Keratinocyte (primary cell): ENCODE measurements at regions not wholly inside any gene's neighbourhood (a gene's known extent, or its start where the extent isn't known, plus 50 kb on each side); places are given as distances from the start of the nearest gene placed in this dataset.

Experiments used
- DNase-seq: peaks from one replicate; pipeline ENCODE4 v3.0.0-alpha.2; 2011; ENCODE audit warnings: low read depth, missing footprints, low spot score
- FAIRE-seq: peaks from 2 replicates; lab custom pipeline; 2011; peaks lifted over from hg19 to GRCh38; lab: Jason Lieb, UNC
- H2AFZ ChIP-seq: 2 replicates; pipeline ENCODE4 v1.6.0; 2012; ENCODE audit warnings: low read length, control low read depth, inconsistent platforms; ENCODE audit not compliant: control insufficient read depth
- H3K27ac ChIP-seq: 2 replicates; pipeline ENCODE4 v1.5.1; 2011; ENCODE audit warnings: low read length; ENCODE audit not compliant: control insufficient read depth, insufficient read depth
- H3K27me3 ChIP-seq: 3 replicates; pipeline ENCODE4 v1.6.0; 2011; ENCODE audit warnings: low read length; ENCODE audit not compliant: control insufficient read depth, insufficient read depth; ENCODE audit errors: extremely low read depth
- H3K36me3 ChIP-seq, 2 experiments: 2 replicates in 1 of 2; 3 replicates in 1 of 2; pipeline ENCODE4 v1.5.1; 2011; ENCODE audit warnings: low read length in 2 of 2, mild to moderate bottlenecking in 1 of 2; ENCODE audit not compliant: control insufficient read depth in 2 of 2, insufficient read depth in 2 of 2; ENCODE audit errors: extremely low read depth in 1 of 2
- H3K4me1 ChIP-seq: 3 replicates; pipeline ENCODE4 v1.5.1; 2011; ENCODE audit warnings: low read length; ENCODE audit not compliant: control insufficient read depth, insufficient read depth; ENCODE audit errors: extremely low read depth
- H3K4me2 ChIP-seq: 3 replicates; pipeline ENCODE4 v1.6.0; 2011; ENCODE audit warnings: low read depth, low read length; ENCODE audit not compliant: control insufficient read depth, insufficient read depth; ENCODE audit errors: extremely low read depth
- H3K4me3 ChIP-seq, 3 experiments: fragments of 200-600 bp in 1 of 3; sonication (generic) in 1 of 3; 2 replicates in 2 of 3; 3 replicates in 1 of 3; pipeline ENCODE4 v1.5.1; 2011 to 2016; ENCODE audit warnings: low read length in 3 of 3, mild to moderate bottlenecking in 3 of 3, control low read depth in 2 of 3, inconsistent platforms in 1 of 3, low read depth in 1 of 3, mixed read lengths in 1 of 3, mixed run types in 1 of 3, moderate library complexity in 1 of 3; ENCODE audit not compliant: control insufficient read depth in 2 of 3, insufficient read depth in 2 of 3; ENCODE audit errors: extremely low read depth in 1 of 3
- H3K79me2 ChIP-seq: 2 replicates; pipeline ENCODE4 v1.6.0; 2012; ENCODE audit warnings: low read length; ENCODE audit not compliant: control insufficient read depth, insufficient read depth
- H3K9ac ChIP-seq: 3 replicates; pipeline ENCODE4 v1.6.0; 2011; ENCODE audit warnings: low read length; ENCODE audit not compliant: control insufficient read depth, insufficient read depth; ENCODE audit errors: extremely low read depth
- H3K9me1 ChIP-seq: 3 replicates; pipeline ENCODE4 v1.6.0; 2011; ENCODE audit warnings: low read length; ENCODE audit not compliant: control insufficient read depth, insufficient read depth; ENCODE audit errors: extremely low read depth
- H3K9me3 ChIP-seq: 2 replicates; pipeline ENCODE4 v1.5.1; 2012; ENCODE audit warnings: low read depth, low read length; ENCODE audit not compliant: control insufficient read depth
- H4K20me1 ChIP-seq: 3 replicates; pipeline ENCODE4 v1.6.0; 2011; ENCODE audit warnings: low read length; ENCODE audit not compliant: control insufficient read depth, insufficient read depth; ENCODE audit errors: extremely low read depth
- EZH2 ChIP-seq: IDR thresholded peaks from one replicate; pipeline ENCODE4 v1.6.1; 2012; ENCODE audit warnings: inconsistent platforms, mild to moderate bottlenecking, low read length, moderate library complexity
- dilution Hi-C: fragments of 300-500 bp; cut with MboI; formaldehyde crosslinking; loops from one replicate; pipeline ENCODE4 v1.7.0; 2020; ENCODE audit warnings: low sequenced_read_pairs; ENCODE audit not compliant: extremely low pct_ligation_motif_present
- TF ChIP-seq, protein P1 (sequence below), 3 experiments: IDR thresholded peaks in 1 of 3; conservative IDR thresholded peaks in 1 of 3; optimal IDR thresholded peaks in 1 of 3; 2 replicates in 2 of 3; 3 replicates in 1 of 3; pipeline versions ENCODE3 to v1.5.1; 2011; ENCODE audit warnings: low read length in 3 of 3, mild to moderate bottlenecking in 3 of 3, moderate library complexity in 2 of 3, control low read depth in 1 of 3, inconsistent platforms in 1 of 3; ENCODE audit not compliant: insufficient read depth in 2 of 3; ENCODE audit errors: extremely low read depth in 1 of 3

DNA sequence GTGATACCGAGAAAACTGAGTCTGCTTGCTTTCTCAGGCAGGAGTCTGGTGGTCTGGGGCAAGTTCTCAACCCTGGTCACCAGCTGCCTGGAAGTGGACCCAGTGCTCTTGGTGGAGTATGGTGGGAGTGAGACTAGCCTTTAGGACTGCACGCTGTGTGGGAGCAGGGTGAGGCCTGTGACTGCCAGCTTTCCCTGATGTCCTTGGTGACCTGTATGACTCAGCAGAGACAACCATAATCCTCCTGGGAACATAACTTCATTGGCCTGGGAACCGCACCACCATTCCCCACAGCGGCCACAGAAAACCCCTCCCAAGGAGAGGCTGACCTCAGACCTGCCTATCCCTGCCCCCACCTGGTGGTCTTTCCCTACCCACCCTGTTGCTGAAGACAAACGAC, 139.5 kb upstream of the CHRM2 start:
- FAIRE-seq (no peak), DNase-seq (no peak)
- dilution Hi-C loops: no loop called here
- no peak overlapping the region for H3K4me2 ChIP-seq
- no peak overlapping the region for H3K9ac ChIP-seq
- H4K20me1 ChIP-seq: no peaks in the 10 kb centered on the region
- no peaks in the 10 kb centered on the region for H3K9me1 ChIP-seq
- H3K27ac ChIP-seq: no peak overlapping the region
- no peaks in the 10 kb centered on the region for H3K9me3 ChIP-seq
- H3K27me3 ChIP-seq: no peaks in the 10 kb centered on the region
- H3K79me2 ChIP-seq: no peaks in the 10 kb centered on the region
- no peak for TF ChIP-seq EZH2
- TF ChIP-seq, protein P1, sequence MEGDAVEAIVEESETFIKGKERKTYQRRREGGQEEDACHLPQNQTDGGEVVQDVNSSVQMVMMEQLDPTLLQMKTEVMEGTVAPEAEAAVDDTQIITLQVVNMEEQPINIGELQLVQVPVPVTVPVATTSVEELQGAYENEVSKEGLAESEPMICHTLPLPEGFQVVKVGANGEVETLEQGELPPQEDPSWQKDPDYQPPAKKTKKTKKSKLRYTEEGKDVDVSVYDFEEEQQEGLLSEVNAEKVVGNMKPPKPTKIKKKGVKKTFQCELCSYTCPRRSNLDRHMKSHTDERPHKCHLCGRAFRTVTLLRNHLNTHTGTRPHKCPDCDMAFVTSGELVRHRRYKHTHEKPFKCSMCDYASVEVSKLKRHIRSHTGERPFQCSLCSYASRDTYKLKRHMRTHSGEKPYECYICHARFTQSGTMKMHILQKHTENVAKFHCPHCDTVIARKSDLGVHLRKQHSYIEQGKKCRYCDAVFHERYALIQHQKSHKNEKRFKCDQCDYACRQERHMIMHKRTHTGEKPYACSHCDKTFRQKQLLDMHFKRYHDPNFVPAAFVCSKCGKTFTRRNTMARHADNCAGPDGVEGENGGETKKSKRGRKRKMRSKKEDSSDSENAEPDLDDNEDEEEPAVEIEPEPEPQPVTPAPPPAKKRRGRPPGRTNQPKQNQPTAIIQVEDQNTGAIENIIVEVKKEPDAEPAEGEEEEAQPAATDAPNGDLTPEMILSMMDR (optimal IDR thresholded peaks at IDR 0.05 in 1 of 3, IDR thresholded peaks at IDR 0.05 in 1 of 3, conservative IDR thresholded peaks at IDR 0.05 in 1 of 3; ENCODE audit: extremely low read depth in 1 of 3, insufficient read depth in 2 of 3, low read length in 3 of 3): no peak
- no peaks in the 10 kb centered on the region for H3K4me1 ChIP-seq
- H3K36me3 ChIP-seq: no peaks in the 10 kb centered on the region
- no peak overlapping the region for H2AFZ ChIP-seq
- no peak overlapping the region for H3K4me3 ChIP-seq

DNA sequence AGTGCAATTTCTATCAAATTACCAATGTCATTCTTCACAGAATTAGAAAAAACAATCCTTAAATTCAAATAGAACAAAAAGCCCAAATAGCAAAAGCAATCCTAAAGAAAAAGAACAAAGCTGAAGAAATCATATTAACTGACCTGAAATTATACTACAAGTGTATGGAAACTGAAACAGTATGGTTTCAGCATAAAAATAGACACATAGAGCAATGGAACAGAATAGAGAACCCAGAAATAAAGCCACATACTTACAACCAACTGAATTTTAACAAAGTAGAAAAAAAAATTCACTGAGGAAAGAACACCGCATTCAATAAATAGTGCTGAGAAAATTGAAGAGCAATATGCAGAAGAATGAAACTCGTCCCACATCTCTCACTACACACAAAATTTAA, 142.0 kb upstream of the CHRM2 start:
- H3K79me2 ChIP-seq: no peaks in the 10 kb centered on the region
- H3K4me3 ChIP-seq: no peak overlapping the region
- no peak overlapping the region for H3K4me2 ChIP-seq
- H3K9me1 ChIP-seq: no peaks in the 10 kb centered on the region
- TF ChIP-seq EZH2: no peak
- TF ChIP-seq, protein P1 (optimal IDR thresholded peaks at IDR 0.05 in 1 of 3, IDR thresholded peaks at IDR 0.05 in 1 of 3, conservative IDR thresholded peaks at IDR 0.05 in 1 of 3; ENCODE audit: extremely low read depth in 1 of 3, insufficient read depth in 2 of 3, low read length in 3 of 3): no peak
- dilution Hi-C loops: no loop called here
- H3K36me3 ChIP-seq: no peaks in the 10 kb centered on the region
- DNase-seq: no peak
- H3K27ac ChIP-seq: no peak overlapping the region
- no peak for FAIRE-seq
- H3K4me1 ChIP-seq: no peaks in the 10 kb centered on the region
- H3K9ac ChIP-seq: no peak overlapping the region
- H2AFZ ChIP-seq: no peak overlapping the region
- no peaks in the 10 kb centered on the region for H4K20me1 ChIP-seq
- no peaks in the 10 kb centered on the region for H3K27me3 ChIP-seq
- no peaks in the 10 kb centered on the region for H3K9me3 ChIP-seq
